ENCODE measurements at regions not wholly inside any gene's neighbourhood (a gene's known extent, or its start where the extent isn't known, plus 50 kb on each side); places are given as distances from the start of the nearest gene placed in this dataset.
A peak's percentile ranks its signal among the peaks of the same experiment; 100 is the strongest.

GRCh38 chr6:44664716-44665115 lies 277.2 kb downstream of the CDC5L start:
- DNase-seq = peak; percentile 94

GRCh38 chr6:44665143-44665542 lies 277.6 kb downstream of the CDC5L start:
- DNase-seq = no peak

- DNase-seq = no peak
Observed at GRCh38 chr6:44665683-44666082, 278.2 kb downstream of the CDC5L start.

- no peak for DNase-seq
Observed at GRCh38 chr6:44666324-44666723, 278.8 kb downstream of the CDC5L start.

- DNase-seq = peak; percentile 99
Observed at GRCh38 chr6:44667226-44667625, 279.7 kb downstream of the CDC5L start.

GRCh38 chr6:44667668-44668390 lies 280.3 kb downstream of the CDC5L start:
- DNase-seq = peak; percentile 49

GRCh38 chr6:44668391-44668930 lies 281.0 kb downstream of the CDC5L start:
- DNase-seq = no peak

- no peak for DNase-seq
Observed at GRCh38 chr6:44668976-44669934, 281.7 kb downstream of the CDC5L start.

- DNase-seq = no peak
Observed at GRCh38 chr6:44670146-44670545, 282.6 kb downstream of the CDC5L start.

GRCh38 chr6:44671333-44671732 lies 283.8 kb downstream of the CDC5L start:
- no peak for DNase-seq

GRCh38 chr6:44672086-44672485 lies 284.6 kb downstream of the CDC5L start:
- DNase-seq = peak; percentile 69

- no peak for DNase-seq
Observed at GRCh38 chr6:44672841-44673240, 285.3 kb downstream of the CDC5L start.

GRCh38 chr6:44674226-44675155 lies 287.0 kb downstream of the CDC5L start:
- no peak for DNase-seq

GRCh38 chr6:44675449-44675848 lies 287.9 kb downstream of the CDC5L start:
- no peak for DNase-seq

- no peak for DNase-seq
Observed at GRCh38 chr6:44676246-44676790, 288.8 kb downstream of the CDC5L start.

- DNase-seq = peak; percentile 60
Observed at GRCh38 chr6:44676826-44677433, 289.4 kb downstream of the CDC5L start.

GRCh38 chr6:44678252-44678935 lies 290.9 kb downstream of the CDC5L start:
- no peak for DNase-seq

- no peak for DNase-seq
Observed at GRCh38 chr6:44679438-44680201, 292.1 kb downstream of the CDC5L start.

- no peak for DNase-seq
Observed at GRCh38 chr6:44680202-44680720, 292.8 kb downstream of the CDC5L start.

GRCh38 chr6:44681761-44682160 lies 294.3 kb downstream of the CDC5L start:
- DNase-seq = no peak
